ENCODE measurements at regions not wholly inside any gene's neighbourhood (a gene's known extent, or its start where the extent isn't known, plus 50 kb on each side); places are given as distances from the start of the nearest gene placed in this dataset.

DNA sequence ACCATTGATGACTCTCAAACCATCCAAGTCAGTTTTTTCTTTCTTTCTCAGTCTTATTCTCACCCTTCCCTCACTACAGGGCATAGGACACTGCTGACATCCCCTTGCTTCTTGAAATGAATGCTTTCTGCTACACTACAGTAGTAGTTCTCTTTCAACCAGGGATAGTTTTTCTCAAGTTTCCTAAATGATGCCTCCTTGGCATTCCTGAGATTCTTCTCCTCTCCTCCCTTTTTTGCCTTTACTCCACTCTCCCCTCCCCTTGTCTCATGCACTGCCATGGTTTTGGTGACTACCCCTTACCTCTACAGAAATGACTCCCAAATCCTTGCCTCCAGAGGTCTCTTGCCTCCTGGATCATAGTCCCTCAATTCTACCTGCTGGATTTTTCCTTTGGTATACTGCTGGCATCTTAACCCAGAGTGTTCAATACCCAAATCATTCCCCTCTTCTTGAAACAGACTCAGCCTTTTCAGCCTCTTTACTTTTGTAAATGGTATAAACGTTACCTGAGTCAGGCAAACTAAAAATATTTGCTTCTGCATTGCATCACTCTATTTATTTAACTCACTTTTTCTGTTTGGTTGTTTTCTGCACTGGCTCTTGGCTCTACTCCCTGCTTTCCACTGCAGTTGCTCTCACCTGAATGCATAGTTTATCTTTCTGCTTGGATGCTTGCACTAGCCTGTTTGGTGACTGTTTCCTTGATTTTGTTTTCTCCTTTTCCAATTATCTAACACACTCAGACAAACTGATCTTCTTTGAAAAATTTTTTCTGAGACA, 211.6 kb upstream of the IGF1 start:
- TF ChIP-seq, protein P1, sequence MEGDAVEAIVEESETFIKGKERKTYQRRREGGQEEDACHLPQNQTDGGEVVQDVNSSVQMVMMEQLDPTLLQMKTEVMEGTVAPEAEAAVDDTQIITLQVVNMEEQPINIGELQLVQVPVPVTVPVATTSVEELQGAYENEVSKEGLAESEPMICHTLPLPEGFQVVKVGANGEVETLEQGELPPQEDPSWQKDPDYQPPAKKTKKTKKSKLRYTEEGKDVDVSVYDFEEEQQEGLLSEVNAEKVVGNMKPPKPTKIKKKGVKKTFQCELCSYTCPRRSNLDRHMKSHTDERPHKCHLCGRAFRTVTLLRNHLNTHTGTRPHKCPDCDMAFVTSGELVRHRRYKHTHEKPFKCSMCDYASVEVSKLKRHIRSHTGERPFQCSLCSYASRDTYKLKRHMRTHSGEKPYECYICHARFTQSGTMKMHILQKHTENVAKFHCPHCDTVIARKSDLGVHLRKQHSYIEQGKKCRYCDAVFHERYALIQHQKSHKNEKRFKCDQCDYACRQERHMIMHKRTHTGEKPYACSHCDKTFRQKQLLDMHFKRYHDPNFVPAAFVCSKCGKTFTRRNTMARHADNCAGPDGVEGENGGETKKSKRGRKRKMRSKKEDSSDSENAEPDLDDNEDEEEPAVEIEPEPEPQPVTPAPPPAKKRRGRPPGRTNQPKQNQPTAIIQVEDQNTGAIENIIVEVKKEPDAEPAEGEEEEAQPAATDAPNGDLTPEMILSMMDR (IDR thresholded peaks at IDR 0.05; ENCODE audit: unreplicated experiment), result no peak
- Mint-ChIP-seq H3K4me3 (no peak overlapping the region), H3K9me3 (peaks cover 19% of the 10 kb centered on the region)

DNA sequence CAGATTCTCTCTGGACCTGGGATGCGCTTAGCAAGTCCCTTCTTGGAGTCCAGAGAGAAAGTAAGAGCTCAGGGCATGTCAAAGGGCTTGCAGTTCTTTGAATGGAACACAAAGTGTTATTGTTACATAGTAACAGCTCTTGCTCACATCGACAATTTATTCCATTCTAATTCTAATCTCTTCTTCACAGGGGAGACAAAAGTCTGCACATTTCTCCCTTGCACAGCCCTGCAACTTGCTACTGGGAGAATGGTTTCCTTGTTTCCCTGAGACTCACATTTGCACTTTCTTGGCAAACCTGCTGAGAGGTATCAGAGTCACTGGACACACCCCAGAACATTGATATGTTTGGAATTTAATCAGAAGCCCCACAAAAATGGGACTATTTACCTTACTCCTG, 209.9 kb upstream of the IGF1 start:
- Mint-ChIP-seq H3K4me3 (no peak overlapping the region), H3K4me1 (peaks cover 25% of the 10 kb centered on the region)

More for the DNA sequence above, 211.6 kb upstream of the IGF1 start:
- no peaks in the 10 kb centered on the region for H3K36me3 Mint-ChIP-seq
- H3K27ac Mint-ChIP-seq, result peak overlapping the region; percentile 66
- DNase-seq (ENCODE audit: low spot score in 2 of 2, unreplicated experiment in 2 of 2), result no peak
- H3K27me3 Mint-ChIP-seq (ENCODE audit: low read depth), result no peaks in the 10 kb centered on the region
- peaks cover 25% of the 10 kb centered on the region for H3K4me1 Mint-ChIP-seq

DNA sequence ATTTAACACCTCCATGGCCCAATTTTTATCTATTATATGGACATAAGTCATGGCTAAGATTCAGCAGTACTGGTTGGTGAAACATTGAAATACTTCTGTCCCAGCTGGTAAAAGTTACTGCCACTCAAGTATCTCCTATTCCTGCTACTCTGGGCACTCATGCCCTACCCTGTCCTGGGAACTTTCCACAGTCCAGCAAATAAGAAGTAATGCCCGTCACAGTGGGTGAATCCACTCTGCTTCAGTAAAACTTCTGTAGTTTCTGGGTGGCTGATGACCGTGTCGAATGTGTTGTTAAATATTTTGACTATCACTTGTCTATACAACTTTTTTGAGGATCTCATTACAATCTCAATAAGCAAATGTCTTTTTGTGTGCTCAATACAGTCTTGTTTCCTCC, 209.3 kb upstream of the IGF1 start:
- TF ChIP-seq, protein P1 (IDR thresholded peaks at IDR 0.05; ENCODE audit: unreplicated experiment), result no peak
- Mint-ChIP-seq H3K9me3 (no peaks in the 10 kb centered on the region), H3K27ac (no peak overlapping the region), H3K4me3 (no peak overlapping the region), H3K36me3 (no peaks in the 10 kb centered on the region), H3K4me1 (peaks cover 25% of the 10 kb centered on the region), H3K27me3 (ENCODE audit: low read depth) (no peaks in the 10 kb centered on the region)
- no peak for DNase-seq (ENCODE audit: low spot score in 2 of 2, unreplicated experiment in 2 of 2)

More for the DNA sequence above, 209.9 kb upstream of the IGF1 start:
- Mint-ChIP-seq H3K9me3 (peaks cover 4% of the 10 kb centered on the region), H3K36me3 (no peaks in the 10 kb centered on the region), H3K27me3 (ENCODE audit: low read depth) (no peaks in the 10 kb centered on the region), H3K27ac (no peak overlapping the region)
- TF ChIP-seq, protein P1 (IDR thresholded peaks at IDR 0.05; ENCODE audit: unreplicated experiment), result no peak
- no peak for DNase-seq (ENCODE audit: low spot score in 2 of 2, unreplicated experiment in 2 of 2)

DNA sequence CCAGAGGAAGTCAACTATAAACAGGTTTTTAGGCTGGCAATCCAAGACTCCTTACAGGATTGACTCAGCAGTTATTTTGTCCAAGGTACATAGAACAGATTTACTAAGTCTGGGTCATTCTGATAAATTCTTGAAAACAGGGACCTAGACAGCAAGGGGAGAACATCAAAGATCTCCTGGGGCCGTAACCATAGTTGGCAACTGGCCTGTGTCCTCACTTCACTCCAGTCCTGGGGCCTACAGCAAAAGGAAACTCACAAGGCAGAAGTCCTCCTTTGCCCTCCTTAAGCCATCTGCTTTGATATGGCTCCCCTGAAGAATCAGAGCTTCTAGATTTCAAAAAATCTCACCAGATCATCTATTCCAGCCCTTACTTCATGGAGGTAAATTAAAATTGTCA, 207.2 kb upstream of the IGF1 start:
- no peak for DNase-seq (ENCODE audit: low spot score in 2 of 2, unreplicated experiment in 2 of 2)
- Mint-ChIP-seq H3K36me3 (no peaks in the 10 kb centered on the region), H3K27ac (no peak overlapping the region), H3K4me1 (peaks cover 22% of the 10 kb centered on the region), H3K27me3 (ENCODE audit: low read depth) (no peaks in the 10 kb centered on the region), H3K9me3 (no peaks in the 10 kb centered on the region), H3K4me3 (no peak overlapping the region)
- TF ChIP-seq, protein P1 (IDR thresholded peaks at IDR 0.05; ENCODE audit: unreplicated experiment), result no peak

DNA sequence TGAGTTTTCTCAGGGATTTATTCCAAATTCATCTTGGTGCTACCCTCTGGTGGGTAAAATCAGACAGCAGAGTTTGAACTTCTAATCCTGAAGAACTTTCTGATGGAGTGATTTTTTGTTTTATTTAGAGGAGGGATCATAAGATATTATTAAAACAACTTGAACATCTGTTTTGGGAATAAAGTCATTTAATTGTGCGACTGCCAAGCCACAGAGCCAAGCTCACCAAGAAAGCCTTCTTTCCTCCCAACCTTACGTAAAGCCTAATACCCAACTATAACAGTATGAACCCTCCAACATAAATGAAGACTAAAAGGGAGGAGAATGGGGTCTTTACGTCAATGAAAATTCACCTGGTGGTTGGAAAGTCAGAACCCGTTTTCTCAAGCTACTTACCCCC, 205.5 kb upstream of the IGF1 start:
- Mint-ChIP-seq H3K4me3 (no peak overlapping the region), H3K27me3 (ENCODE audit: low read depth) (peaks cover 1% of the 10 kb centered on the region), H3K4me1 (peaks cover 8% of the 10 kb centered on the region), H3K27ac (no peak overlapping the region), H3K36me3 (no peaks in the 10 kb centered on the region), H3K9me3 (no peaks in the 10 kb centered on the region)
- no peak for DNase-seq (ENCODE audit: low spot score in 2 of 2, unreplicated experiment in 2 of 2)
- TF ChIP-seq, protein P1 (IDR thresholded peaks at IDR 0.05; ENCODE audit: unreplicated experiment), result no peak

Measured in mesothelial cell of epicardium (in vitro differentiated cells).